B cell (primary cell): ENCODE measurements at regions not wholly inside any gene's neighbourhood (a gene's known extent, or its start where the extent isn't known, plus 50 kb on each side); places are given as distances from the start of the nearest gene placed in this dataset.

Experiments
- ATAC-seq: fragments of 200-7000 bp; cut with Tn5 transposase; one replicate; pipeline ENCODE4 v1.10.0; 2021; ENCODE audit warnings: low read depth, mild to moderate bottlenecking, moderate number of reproducible peaks, moderate library complexity
- CTCF ChIA-PET: fragments of 350-600 bp; sonication (Branson Sonifier 250); formaldehyde crosslinking; loops from one replicate; lab custom pipeline; 2021; ENCODE audit warnings: antibody characterized with exemption, inconsistent platforms; lab: Charles Lee
- POLR2A ChIA-PET: fragments of 350-600 bp; sonication (Branson Sonifier 250); formaldehyde crosslinking; loops from one replicate; lab custom pipeline; 2021; ENCODE audit warnings: antibody characterized with exemption; lab: Charles Lee
- DNase-seq: peaks from one replicate; pipeline ENCODE4 v3.0.0; 2013
- H2AFZ ChIP-seq: 2 replicates; pipeline ENCODE4 v1.6.1; 2012; ENCODE audit warnings: mild to moderate bottlenecking, low read depth, low read length; ENCODE audit not compliant: insufficient read depth, poor library complexity, severe bottlenecking
- H3K27ac ChIP-seq, 2 donors: 1 replicate in 1 of 2; 2 replicates in 1 of 2; pipeline ENCODE4 v1.5.1; 2012 to 2013; ENCODE audit warnings: low read length in 2 of 2, mild to moderate bottlenecking in 2 of 2, moderate library complexity in 1 of 2
- H3K27me3 ChIP-seq, 4 experiments: fragments of 200-600 bp in 1 of 4; sonication (generic) in 1 of 4; replicated peaks in 1 of 4; 1 replicate in 2 of 4; 2 replicates in 2 of 4; pipeline versions ENCODE4 v1.6.1 to v1.7.0; 2013 to 2016; ENCODE audit warnings: low read length in 3 of 4, mild to moderate bottlenecking in 2 of 4, mixed read lengths in 1 of 4, moderate library complexity in 1 of 4; ENCODE audit not compliant: insufficient read depth in 4 of 4, control insufficient read depth in 3 of 4; ENCODE audit errors: control extremely low read depth in 1 of 4
- H3K36me3 ChIP-seq, 2 experiments: replicated peaks in 1 of 2; 1 replicate in 1 of 2; 2 replicates in 1 of 2; pipeline versions ENCODE4 v1.6.1 to v1.7.1; 2013; ENCODE audit warnings: low read length in 1 of 2; ENCODE audit not compliant: insufficient read depth in 2 of 2, control insufficient read depth in 1 of 2; ENCODE audit errors: control extremely low read depth in 1 of 2, extremely low read depth in 1 of 2
- H3K4me1 ChIP-seq, 2 donors: fragments of 200-600 bp in 1 of 2; sonication (generic) in 1 of 2; 1 replicate in 1 of 2; 2 replicates in 1 of 2; pipeline versions ENCODE4 v1.5.1 to v1.6.1; 2013 to 2017; ENCODE audit warnings: low read length in 2 of 2; ENCODE audit not compliant: control insufficient read depth in 2 of 2, insufficient read depth in 2 of 2
- H3K4me2 ChIP-seq: replicated peaks from 2 replicates; pipeline ENCODE3; 2012; ENCODE audit warnings: mild to moderate bottlenecking, low read depth, low read length; ENCODE audit not compliant: poor library complexity, severe bottlenecking
- H3K4me3 ChIP-seq, 5 experiments: fragments of 200-600 bp in 1 of 5; sonication (generic) in 1 of 5; 1 replicate in 3 of 5; 2 replicates in 2 of 5; pipeline versions ENCODE4 v1.5.1 to v1.7.0; 2011 to 2016; ENCODE audit warnings: low read length in 4 of 5, mild to moderate bottlenecking in 4 of 5, low read depth in 2 of 5, control low read depth in 1 of 5, moderate library complexity in 1 of 5; ENCODE audit not compliant: insufficient read depth in 1 of 5; ENCODE audit errors: control extremely low read depth in 1 of 5, extremely low read depth in 1 of 5
- H3K79me2 ChIP-seq: fragments of 200-600 bp; sonication (generic); one replicate; pipeline ENCODE4 v1.6.0; 2016; ENCODE audit warnings: low read length; ENCODE audit not compliant: control insufficient read depth, insufficient read depth
- H3K9ac ChIP-seq: fragments of 200-600 bp; sonication (generic); 2 replicates; pipeline ENCODE4 v1.6.1; 2017; ENCODE audit warnings: mild to moderate bottlenecking, low read length, moderate library complexity
- H3K9me3 ChIP-seq, 3 donors: one replicate each; pipeline versions ENCODE4 v1.6.1 to v1.7.1; 2013; ENCODE audit warnings: low read length in 2 of 3; ENCODE audit not compliant: control insufficient read depth in 2 of 3, insufficient read depth in 1 of 3; ENCODE audit errors: control extremely low read depth in 1 of 3
- H4K20me1 ChIP-seq: 2 replicates; pipeline ENCODE4 v1.6.0; 2012; ENCODE audit warnings: mild to moderate bottlenecking, low read length; ENCODE audit not compliant: insufficient read depth, control insufficient read depth, poor library complexity, severe bottlenecking
- H3K27ac Mint-ChIP-seq: one replicate; pipeline ENCODE4 v1.8.0; 2021; ENCODE audit warnings: mixed read lengths
- H3K27me3 Mint-ChIP-seq: one replicate; pipeline ENCODE4 v1.8.0; 2021; ENCODE audit warnings: mixed read lengths
- H3K4me1 Mint-ChIP-seq: one replicate; pipeline ENCODE4 v1.8.0; 2021; ENCODE audit warnings: mixed read lengths
- H3K4me3 Mint-ChIP-seq: one replicate; pipeline ENCODE4 v1.8.0; 2021; ENCODE audit warnings: mixed read lengths
- H3K9me3 Mint-ChIP-seq: one replicate; pipeline ENCODE4 v1.8.0; 2022; ENCODE audit warnings: mixed read lengths; ENCODE audit not compliant: insufficient read depth
- EZH2 ChIP-seq: IDR thresholded peaks from 2 replicates; pipeline ENCODE4 v1.6.1; 2012; ENCODE audit warnings: borderline replicate concordance, low read depth, mild to moderate bottlenecking, moderate library complexity, low read length; ENCODE audit not compliant: insufficient read depth, poor library complexity, severe bottlenecking
- WGBS: methylation state at CpG from one replicate; pipeline ENCODE4 v1.1.5; 2013; ENCODE audit warnings: missing lambda C conversion rate; ENCODE audit not compliant: insufficient coverage; 5-methylcytosine and 5-hydroxymethylcytosine counted together
- intact Hi-C: fragments of 100-400 bp; cut with micrococcal nuclease; formaldehyde crosslinking; loops from one replicate; pipeline ENCODE4 v1.10.0; 2022
- TF ChIP-seq, protein P1 (sequence below): fragments of 200-600 bp; IDR thresholded peaks from one replicate; pipeline ENCODE4 v1.8.0; 2022; ENCODE audit warnings: antibody characterized with exemption, mild to moderate bottlenecking

DNA sequence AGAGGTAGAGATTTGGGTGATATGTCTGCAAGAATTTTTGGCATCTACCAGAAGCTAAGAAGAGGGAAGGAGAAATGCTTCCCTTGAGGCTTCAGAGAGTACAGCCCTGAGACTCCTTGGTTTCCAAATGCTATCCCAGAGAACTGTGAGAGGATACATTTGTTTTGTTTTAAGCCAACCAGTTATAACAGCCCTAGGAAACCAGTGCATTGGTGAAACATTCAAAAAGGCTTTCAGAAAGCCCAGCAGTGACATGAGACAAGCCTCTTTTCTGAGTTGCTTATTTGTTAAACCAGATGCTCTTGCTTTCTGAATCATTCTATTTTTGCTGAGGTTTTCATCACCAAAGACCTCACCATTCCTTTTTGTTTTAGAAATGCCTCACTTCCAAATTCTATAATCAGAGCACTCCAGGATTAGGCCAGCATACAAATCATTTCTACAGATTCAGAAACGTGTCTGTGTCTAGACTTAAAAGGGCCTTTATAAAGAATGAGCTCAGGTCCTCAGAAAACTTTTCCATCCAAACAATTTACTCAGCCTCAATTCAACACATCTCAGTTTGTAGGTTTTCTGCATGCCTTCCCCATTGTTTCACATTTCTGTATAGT, 1617.8 kb upstream of the FLRT2 start:
- H3K27ac Mint-ChIP-seq = no peak overlapping the region
- H3K27ac ChIP-seq = no peak overlapping the region
- ChIA-PET POLR2A (no interaction called here), CTCF (no interaction called here)
- no peaks in the 10 kb centered on the region for H3K27me3 Mint-ChIP-seq
- no peaks in the 10 kb centered on the region for H3K79me2 ChIP-seq
- H3K4me2 ChIP-seq = no peak overlapping the region
- H3K4me1 ChIP-seq = no peaks in the 10 kb centered on the region
- peaks cover 11% of the 10 kb centered on the region for H3K9me3 Mint-ChIP-seq
- no peaks in the 10 kb centered on the region for H3K27me3 ChIP-seq
- H3K36me3 ChIP-seq = no peaks in the 10 kb centered on the region
- no CpG with 5 or more reads among the region's 1 CpG for WGBS
- no peak overlapping the region for H3K9ac ChIP-seq
- no peaks in the 10 kb centered on the region for H4K20me1 ChIP-seq
- H2AFZ ChIP-seq = no peak overlapping the region
- H3K4me3 Mint-ChIP-seq = no peak overlapping the region
- TF ChIP-seq, protein P1, sequence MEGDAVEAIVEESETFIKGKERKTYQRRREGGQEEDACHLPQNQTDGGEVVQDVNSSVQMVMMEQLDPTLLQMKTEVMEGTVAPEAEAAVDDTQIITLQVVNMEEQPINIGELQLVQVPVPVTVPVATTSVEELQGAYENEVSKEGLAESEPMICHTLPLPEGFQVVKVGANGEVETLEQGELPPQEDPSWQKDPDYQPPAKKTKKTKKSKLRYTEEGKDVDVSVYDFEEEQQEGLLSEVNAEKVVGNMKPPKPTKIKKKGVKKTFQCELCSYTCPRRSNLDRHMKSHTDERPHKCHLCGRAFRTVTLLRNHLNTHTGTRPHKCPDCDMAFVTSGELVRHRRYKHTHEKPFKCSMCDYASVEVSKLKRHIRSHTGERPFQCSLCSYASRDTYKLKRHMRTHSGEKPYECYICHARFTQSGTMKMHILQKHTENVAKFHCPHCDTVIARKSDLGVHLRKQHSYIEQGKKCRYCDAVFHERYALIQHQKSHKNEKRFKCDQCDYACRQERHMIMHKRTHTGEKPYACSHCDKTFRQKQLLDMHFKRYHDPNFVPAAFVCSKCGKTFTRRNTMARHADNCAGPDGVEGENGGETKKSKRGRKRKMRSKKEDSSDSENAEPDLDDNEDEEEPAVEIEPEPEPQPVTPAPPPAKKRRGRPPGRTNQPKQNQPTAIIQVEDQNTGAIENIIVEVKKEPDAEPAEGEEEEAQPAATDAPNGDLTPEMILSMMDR = no peak
- TF ChIP-seq EZH2 = no peak
- intact Hi-C loops = no loop called here
- no peak overlapping the region for H3K4me3 ChIP-seq
- ATAC-seq (no peak), DNase-seq (no peak)
- no peaks in the 10 kb centered on the region for H3K4me1 Mint-ChIP-seq
- peaks cover 0 to 6% (median 0%) of the 10 kb centered on the region in 3 donors for H3K9me3 ChIP-seq

DNA sequence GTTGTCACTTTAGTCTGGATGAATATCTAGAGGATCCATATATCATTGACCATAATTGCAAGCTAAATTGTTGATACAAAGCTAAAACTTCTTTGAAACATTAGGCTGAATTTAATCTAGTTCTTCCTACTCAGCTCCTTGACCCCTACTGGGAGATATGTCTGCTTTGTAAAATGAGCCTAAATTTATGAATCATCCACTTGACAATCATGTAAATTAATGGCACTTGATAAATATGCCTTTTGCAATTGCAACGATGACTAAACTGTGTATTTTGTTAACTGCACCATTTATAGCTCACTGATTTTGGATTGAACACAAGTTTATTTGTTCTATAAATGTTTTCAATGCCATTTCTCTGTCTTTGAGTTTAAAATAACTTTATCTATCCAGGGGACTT, 1616.5 kb upstream of the FLRT2 start:
- Mint-ChIP-seq H3K9me3 (peaks cover 12% of the 10 kb centered on the region), H3K27me3 (no peaks in the 10 kb centered on the region), H3K4me3 (no peak overlapping the region), H3K27ac (no peak overlapping the region), H3K4me1 (no peaks in the 10 kb centered on the region)
- no peaks in the 10 kb centered on the region for H3K36me3 ChIP-seq
- ATAC-seq = no peak
- no CpG with 5 or more reads among the region's 1 CpG for WGBS
- DNase-seq = no peak
- peaks cover 0 to 4% (median 0%) of the 10 kb centered on the region in 3 donors for H3K9me3 ChIP-seq
- POLR2A ChIA-PET = no interaction called here
- no peak overlapping the region for H3K4me3 ChIP-seq
- no peak overlapping the region for H3K27ac ChIP-seq
- no peaks in the 10 kb centered on the region for H4K20me1 ChIP-seq
- H3K4me2 ChIP-seq = no peak overlapping the region
- H3K4me1 ChIP-seq = no peaks in the 10 kb centered on the region
- no peaks in the 10 kb centered on the region for H3K27me3 ChIP-seq
- intact Hi-C loops = no loop called here
- H2AFZ ChIP-seq = no peak overlapping the region
- no peak overlapping the region for H3K9ac ChIP-seq
- CTCF ChIA-PET = no interaction called here
- no peak for TF ChIP-seq EZH2
- TF ChIP-seq, protein P1 = no peak
- H3K79me2 ChIP-seq = no peaks in the 10 kb centered on the region
